ENCODE measurements at regions not wholly inside any gene's neighbourhood (a gene's known extent, or its start where the extent isn't known, plus 50 kb on each side); places are given as distances from the start of the nearest gene placed in this dataset.

GRCh38 chr2:104620801-104621200 lies 233.1 kb upstream of the POU3F3 start:
- intact Hi-C loops (cut with micrococcal nuclease), result no loop called here
- Histone ChIP-seq H2AFZ (ENCODE audit: low read depth, low read length, poor library complexity, severe bottlenecking) (no peak overlapping the region), H3K36me3 (ENCODE audit: control insufficient read depth in 1 of 2, insufficient read depth in 2 of 2, low read length in 2 of 2) (no peaks in the 10 kb centered on the region), H4K20me1 (ENCODE audit: insufficient read depth) (no peaks in the 10 kb centered on the region), H3K79me2 (ENCODE audit: insufficient read depth, low read length) (no peaks in the 10 kb centered on the region), H3K4me3 (replicated peaks in 1 of 2; ENCODE audit: low read depth in 1 of 2, low read length in 2 of 2) (no peak overlapping the region), H3K9me3 (ENCODE audit: control insufficient read depth in 1 of 2, insufficient read depth in 1 of 2, low read depth in 1 of 2, low read length in 2 of 2) (no peaks in the 10 kb centered on the region), H3K9ac (ENCODE audit: low read length) (no peak overlapping the region), H3K4me1 (ENCODE audit: control insufficient read depth in 1 of 2, insufficient read depth in 2 of 2, low read length in 2 of 2) (no peaks in the 10 kb centered on the region), H3K27me3 (ENCODE audit: insufficient read depth, low read length) (no peaks in the 10 kb centered on the region), H3K9me2 (ENCODE audit: insufficient read depth) (no peaks in the 10 kb centered on the region), H3K27ac (ENCODE audit: low read depth, low read length) (no peak overlapping the region), H3K4me2 (ENCODE audit: low read length) (no peak overlapping the region)
- POLR2A ChIA-PET, result no interaction called here
- CTCF ChIA-PET, result no interaction called here
- BruUV-seq (replicated peaks), result no TSS peak
- TF ChIP-seq SP1 (IDR thresholded peaks at IDR 0.05; ENCODE audit: low read depth) (no peak), ZFX (IDR thresholded peaks at IDR 0.05) (no peak), EZH2 (IDR thresholded peaks at IDR 0.05) (no peak), REST (IDR thresholded peaks at IDR 0.05; ENCODE audit: low read depth) (no peak), POLR2AphosphoS5 (IDR thresholded peaks at IDR 0.05; ENCODE audit: low read depth, low read length) (no peak), ZBTB33 (IDR thresholded peaks at IDR 0.05; ENCODE audit: extremely low read depth, insufficient replicate concordance, low read length) (no peak), EGR1 (IDR thresholded peaks at IDR 0.05; ENCODE audit: low read depth) (no peak), TCF7L2 (IDR thresholded peaks at IDR 0.05; ENCODE audit: borderline replicate concordance, extremely low read depth, insufficient read depth, insufficient read length) (no peak), FOSL1 (IDR thresholded peaks at IDR 0.05; ENCODE audit: low read depth) (no peak), SIN3A (IDR thresholded peaks at IDR 0.05; ENCODE audit: low read depth) (no peak), MAX (IDR thresholded peaks at IDR 0.05) (no peak)
- no peak for ATAC-seq
- DNase-seq (ENCODE audit: low read depth, low spot score), result no peak
- RAD21 ChIA-PET (ENCODE audit: low non-redundant PET in 1 of 2, low total read pairs in 2 of 2, uncharacterized antibody in 2 of 2, unreplicated experiment in 2 of 2), result no interaction called here
